H1 (cell line): ENCODE measurements at regions not wholly inside any gene's neighbourhood (a gene's known extent, or its start where the extent isn't known, plus 50 kb on each side); places are given as distances from the start of the nearest gene placed in this dataset.

ENCODE experiments used
- CHD2 ChIP-seq: IDR thresholded peaks from 2 replicates; pipeline ENCODE4 v1.6.1; 2012; ENCODE audit warnings: low read length, improper control_type of control experiment
- CTCF ChIP-seq, 3 experiments: IDR thresholded peaks; 1 replicate in 2 of 3; 2 replicates in 1 of 3; pipeline versions ENCODE4 v1.5.1 to v1.6.1; 2011; ENCODE audit warnings: low read length in 3 of 3, mild to moderate bottlenecking in 3 of 3, inconsistent platforms in 2 of 3, low read depth in 1 of 3, moderate library complexity in 1 of 3; ENCODE audit not compliant: insufficient read depth in 1 of 3; ENCODE audit errors: control extremely low read depth in 1 of 3
- EZH2 ChIP-seq: fragments of 200-600 bp; sonication (generic); IDR thresholded peaks from 2 replicates; pipeline ENCODE4 v1.7.1; 2012; ENCODE audit warnings: low read depth, mild to moderate bottlenecking, moderate library complexity, low read length, inconsistent platforms; ENCODE audit not compliant: severe bottlenecking
- MAX ChIP-seq: IDR thresholded peaks from 2 replicates; pipeline ENCODE4 v1.6.1; 2012; ENCODE audit warnings: inconsistent platforms
- POLR2AphosphoS5 ChIP-seq: IDR thresholded peaks from 2 replicates; pipeline ENCODE4 v1.6.1; 2011; ENCODE audit warnings: low read depth, low read length
- TAF1 ChIP-seq: IDR thresholded peaks from 2 replicates; pipeline ENCODE4 v1.6.1; 2011; ENCODE audit warnings: mild to moderate bottlenecking, low read depth, low read length
- ZNF274 ChIP-seq: IDR thresholded peaks from 2 replicates; pipeline ENCODE4 v1.7.0; 2012; ENCODE audit warnings: low read length, borderline replicate concordance; ENCODE audit errors: extremely low read depth

GRCh38 chrX:7586126-7586525 lies 256.8 kb upstream of the VCX start:
- no peak for TF ChIP-seq MAX
- TF ChIP-seq CHD2 = no peak
- TF ChIP-seq ZNF274 = no peak
- TF ChIP-seq TAF1 = no peak
- peak in 2 of 3 experiments; percentile 36 to 44; a peak in 2 of 4 replicates for TF ChIP-seq CTCF (IDR thresholded peaks at IDR 0.05; ENCODE audit: control extremely low read depth in 1 of 3, insufficient read depth in 1 of 3, low read depth in 1 of 3, low read length in 3 of 3)
- TF ChIP-seq POLR2AphosphoS5 = no peak
- TF ChIP-seq EZH2 = no peak
